Middle frontal gyrus (tissue), 1 donor: ENCODE measurements at regions not wholly inside any gene's neighbourhood (a gene's known extent, or its start where the extent isn't known, plus 50 kb on each side); places are given as distances from the start of the nearest gene placed in this dataset.
"Not testable (repeated sequence)": the region's sequence is repeated elsewhere in the genome, so short reads cannot be mapped to it uniquely, and the experiment has no call there.

ENCODE experiments used
- DNase-seq: peaks from one replicate; pipeline ENCODE4 v3.0.0-alpha.2; 2015; ENCODE audit warnings: low spot score; ENCODE audit errors: extremely low spot score

GRCh38 chrX:1767026-1767425, 152.2 kb downstream of the ASMT start:
- DNase-seq: no peak

GRCh38 chrX:1778817-1779216, 164.0 kb downstream of the ASMT start:
- no peak for DNase-seq

- DNase-seq: no peak
These were observed 164.8 kb downstream of the ASMT start for GRCh38 chrX:1779626-1780025.

GRCh38 chrX:1781766-1782165, 166.9 kb downstream of the ASMT start:
- no peak for DNase-seq

GRCh38 chrX:1784773-1785172, 169.9 kb downstream of the ASMT start:
- DNase-seq: no peak

GRCh38 chrX:1788300-1788911, 173.5 kb downstream of the ASMT start:
- no peak for DNase-seq

GRCh38 chrX:1792636-1793035, 177.8 kb downstream of the ASMT start:
- DNase-seq: no peak

GRCh38 chrX:1794586-1794985, 179.7 kb downstream of the ASMT start:
- DNase-seq: no peak

GRCh38 chrX:1802912-1803311, 188.1 kb downstream of the ASMT start:
- DNase-seq: no peak

GRCh38 chrX:1803741-1804140, 188.9 kb downstream of the ASMT start:
- no peak for DNase-seq

GRCh38 chrX:1807301-1807731, 192.5 kb downstream of the ASMT start:
- DNase-seq: no peak

GRCh38 chrX:1809581-1809980, 194.7 kb downstream of the ASMT start:
- DNase-seq: no peak

GRCh38 chrX:1813809-1814208, 198.9 kb downstream of the ASMT start:
- no peak for DNase-seq

- no peak for DNase-seq
These were observed 200.8 kb downstream of the ASMT start for GRCh38 chrX:1815456-1816175.

GRCh38 chrX:1816387-1816982, 201.6 kb downstream of the ASMT start:
- not testable (repeated sequence) for DNase-seq

GRCh38 chrX:1821846-1822245, 207.0 kb downstream of the ASMT start:
- no peak for DNase-seq

- no peak for DNase-seq
These were observed 210.0 kb downstream of the ASMT start for GRCh38 chrX:1824855-1825254.

GRCh38 chrX:1833656-1834360, 218.9 kb downstream of the ASMT start:
- no peak for DNase-seq

- DNase-seq: no peak
These were observed 220.2 kb downstream of the ASMT start for GRCh38 chrX:1835056-1835455.

GRCh38 chrX:1836683-1837082, 221.8 kb downstream of the ASMT start:
- no peak for DNase-seq

- no peak for DNase-seq
These were observed 226.9 kb downstream of the ASMT start for GRCh38 chrX:1841746-1842145.

- not testable (repeated sequence) for DNase-seq
These were observed 232.1 kb downstream of the ASMT start for GRCh38 chrX:1847000-1847399.
